ENCODE measurements at regions not wholly inside any gene's neighbourhood (a gene's known extent, or its start where the extent isn't known, plus 50 kb on each side); places are given as distances from the start of the nearest gene placed in this dataset.
"Not testable (repeated sequence)": the region's sequence is repeated elsewhere in the genome, so short reads cannot be mapped to it uniquely, and the experiment has no call there.

DNA sequence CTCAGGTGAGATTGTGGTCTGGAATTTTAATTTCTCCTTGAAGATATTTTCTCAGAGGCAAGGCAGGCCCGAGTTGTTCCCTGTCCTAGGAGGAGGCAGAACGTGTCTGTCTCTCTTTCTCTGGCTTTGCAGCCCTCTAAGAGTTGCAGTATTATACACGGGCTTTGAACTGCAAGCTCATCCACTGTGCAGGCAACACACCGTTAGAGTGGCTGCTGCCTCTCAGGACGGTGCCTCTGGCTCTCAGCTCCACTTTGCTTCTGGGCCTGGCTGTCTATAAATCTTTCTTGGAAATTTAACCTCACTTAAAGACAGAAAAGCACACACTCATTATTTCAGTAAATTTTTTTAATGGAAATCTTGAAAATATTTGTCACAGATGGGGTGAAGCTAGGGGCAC lies 170.1 kb upstream of the ADCY2 start:
- Mint-ChIP-seq H3K9me3 (peaks cover 0 to 6% (median 0%) of the 10 kb centered on the region in 3 donors), H3K27me3 (no peaks in the 10 kb centered on the region), H3K27ac (no peak overlapping the region), H3K4me3 (no peak overlapping the region), H3K4me1 (no peaks in the 10 kb centered on the region), H3K36me3 (no peaks in the 10 kb centered on the region)

DNA sequence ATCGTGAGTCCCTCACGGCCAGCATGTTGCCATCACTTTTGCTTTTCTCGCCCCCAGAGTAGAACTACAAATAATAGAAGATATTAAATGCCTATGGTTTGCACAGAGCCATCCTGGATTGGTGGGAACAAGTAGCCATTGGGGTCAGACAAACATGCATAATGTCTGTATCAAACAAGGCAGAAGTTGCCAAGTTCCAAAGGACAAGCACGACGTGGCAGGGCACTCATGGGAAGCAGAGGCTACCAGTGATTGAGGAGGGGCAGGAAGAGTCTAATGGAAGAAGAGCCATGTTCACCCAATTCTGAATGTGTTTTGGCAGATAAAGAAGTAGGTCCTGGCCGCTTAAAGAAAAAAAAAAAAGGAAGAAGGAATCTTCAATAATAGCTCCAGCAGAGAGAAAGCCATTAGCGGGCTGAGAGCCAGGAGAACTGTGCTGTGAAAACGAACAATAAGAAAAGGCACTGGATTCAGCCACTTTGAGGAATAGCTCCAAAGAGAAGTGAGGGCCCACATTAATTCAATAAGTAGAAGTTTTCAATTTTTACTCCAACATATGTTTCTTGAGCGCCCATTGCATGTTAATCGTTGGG lies 153.7 kb upstream of the ADCY2 start:
- H3K9me3 Mint-ChIP-seq, result peaks cover 0 to 4% (median under 1%) of the 10 kb centered on the region in 3 donors
- H3K36me3 Mint-ChIP-seq, result no peaks in the 10 kb centered on the region
- H3K4me3 Mint-ChIP-seq, result no peak overlapping the region
- H3K4me1 Mint-ChIP-seq, result peaks cover 0 to 2% (median 0%) of the 10 kb centered on the region in 3 donors
- no peak overlapping the region for H3K27ac Mint-ChIP-seq
- no peaks in the 10 kb centered on the region for H3K27me3 Mint-ChIP-seq

DNA sequence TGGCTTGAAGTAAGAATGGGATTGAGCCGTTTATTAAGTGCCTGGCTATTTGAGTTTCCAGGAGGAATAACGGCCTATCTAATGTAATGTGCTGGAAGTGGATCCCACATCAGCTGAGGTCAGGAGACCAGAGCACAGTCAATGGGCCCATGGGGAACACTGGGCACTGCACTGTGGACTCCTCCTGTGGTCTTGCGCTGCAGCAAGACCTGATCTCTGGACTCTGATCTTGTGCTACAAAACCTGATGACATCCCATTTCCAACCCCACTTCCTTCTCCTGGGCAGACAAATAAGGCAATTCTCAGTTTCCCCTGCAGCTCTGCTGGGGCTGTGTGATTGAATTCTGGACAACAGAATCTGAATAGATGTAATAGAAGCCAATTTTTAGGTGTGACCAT lies 151.7 kb upstream of the ADCY2 start:
- H3K27me3 Mint-ChIP-seq, result no peaks in the 10 kb centered on the region

DNA sequence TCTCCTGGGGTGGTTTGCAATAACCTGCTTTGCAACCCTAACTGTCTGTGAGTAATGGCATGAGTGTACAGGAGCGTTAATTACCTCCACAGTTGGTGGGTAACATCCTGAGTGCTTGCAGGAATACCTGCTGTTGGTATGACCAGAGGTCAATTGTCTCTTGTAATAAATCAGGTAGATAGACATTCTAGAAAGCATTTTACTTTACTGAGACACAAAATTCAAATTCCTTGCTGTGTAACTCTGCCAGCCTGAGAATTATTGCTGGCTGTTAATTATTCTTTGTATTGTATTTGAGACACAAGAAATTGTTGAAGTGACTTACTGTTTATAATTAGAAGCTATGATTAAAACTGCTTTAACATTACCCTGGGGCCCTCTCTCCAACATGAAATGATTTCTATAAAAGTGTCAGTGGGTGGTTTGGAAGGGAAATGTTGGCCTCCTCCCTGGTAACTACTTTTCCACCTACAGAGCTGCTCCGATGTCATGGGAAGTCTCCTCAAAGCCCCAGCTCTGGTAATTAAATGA lies 150.8 kb upstream of the ADCY2 start:
- Mint-ChIP-seq H3K27me3 (no peaks in the 10 kb centered on the region), H3K27ac (no peak overlapping the region), H3K4me3 (no peak overlapping the region), H3K9me3 (no peaks in the 10 kb centered on the region), H3K36me3 (no peaks in the 10 kb centered on the region), H3K4me1 (no peaks in the 10 kb centered on the region)

More for the DNA sequence above, 151.7 kb upstream of the ADCY2 start:
- H3K4me1 Mint-ChIP-seq, result no peaks in the 10 kb centered on the region
- no peaks in the 10 kb centered on the region for H3K9me3 Mint-ChIP-seq
- no peak overlapping the region for H3K27ac Mint-ChIP-seq
- no peaks in the 10 kb centered on the region for H3K36me3 Mint-ChIP-seq
- H3K4me3 Mint-ChIP-seq, result no peak overlapping the region

DNA sequence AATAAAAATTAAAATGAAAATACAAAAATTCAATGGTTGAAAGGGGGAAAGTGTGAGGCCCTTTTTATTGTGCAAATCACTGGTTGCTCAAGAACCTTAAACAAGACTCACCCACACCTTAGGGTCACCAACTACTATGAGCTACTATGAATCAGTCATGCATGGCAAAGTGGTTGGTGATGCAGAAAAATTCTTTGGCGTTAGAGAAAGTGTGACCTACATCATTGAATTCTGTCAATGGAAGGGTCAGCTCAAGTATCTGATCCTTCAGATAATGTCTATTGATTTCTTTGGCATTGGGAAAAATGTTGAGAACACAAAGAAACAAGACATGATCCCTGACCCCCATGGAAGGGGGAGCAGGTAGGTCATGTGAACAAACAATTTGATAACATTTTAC lies 149.7 kb upstream of the ADCY2 start:
- H3K4me3 Mint-ChIP-seq, result no peak overlapping the region
- H3K9me3 Mint-ChIP-seq, result peaks cover 0 to 6% (median 0%) of the 10 kb centered on the region in 3 donors
- H3K27ac Mint-ChIP-seq, result no peak overlapping the region
- H3K36me3 Mint-ChIP-seq, result peaks cover 1% of the 10 kb centered on the region
- H3K4me1 Mint-ChIP-seq, result no peaks in the 10 kb centered on the region
- H3K27me3 Mint-ChIP-seq, result no peaks in the 10 kb centered on the region

DNA sequence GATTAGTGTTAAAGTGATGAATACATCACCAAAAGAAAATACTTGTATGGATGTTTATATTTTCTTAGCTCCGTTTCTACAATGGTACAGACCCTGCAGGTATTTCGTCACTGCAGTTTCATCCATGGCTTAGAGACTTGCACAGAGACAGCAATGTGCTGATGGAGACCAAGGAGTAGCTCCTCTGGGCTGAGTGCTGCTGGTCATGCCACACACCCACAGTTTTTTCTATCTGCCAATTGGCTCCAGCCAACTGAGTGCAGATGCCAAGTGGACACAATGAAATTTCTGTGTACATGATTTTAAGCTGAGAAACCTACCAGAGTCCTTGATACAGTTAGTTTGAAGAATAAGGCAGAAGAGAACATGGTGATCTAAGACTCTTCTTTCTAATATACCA lies 145.9 kb upstream of the ADCY2 start:
- Mint-ChIP-seq H3K27ac (no peak overlapping the region), H3K4me3 (no peak overlapping the region), H3K36me3 (peaks cover 1% of the 10 kb centered on the region), H3K4me1 (no peaks in the 10 kb centered on the region), H3K9me3 (peaks cover 0 to 6% (median 0%) of the 10 kb centered on the region in 3 donors), H3K27me3 (no peaks in the 10 kb centered on the region)

DNA sequence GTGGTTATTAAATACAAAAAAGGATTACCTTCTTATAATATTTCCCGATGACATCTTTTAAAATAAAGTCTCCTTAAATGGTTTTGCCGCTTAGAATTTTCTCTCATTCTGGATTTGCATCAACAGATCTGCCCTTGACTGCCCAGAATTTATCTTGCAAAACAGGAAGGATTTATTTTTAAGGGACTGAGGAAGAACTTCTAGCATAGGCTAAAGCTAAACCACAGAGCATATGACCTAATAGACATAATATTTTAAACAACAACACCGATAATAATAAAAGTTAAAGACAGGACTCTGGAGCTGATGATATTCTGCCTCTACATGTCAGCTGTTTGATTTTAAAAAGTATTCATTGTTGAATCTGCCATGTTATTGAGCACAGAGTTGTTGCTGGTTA lies 145.3 kb upstream of the ADCY2 start:
- H3K4me3 Mint-ChIP-seq, result no peak overlapping the region

DNA sequence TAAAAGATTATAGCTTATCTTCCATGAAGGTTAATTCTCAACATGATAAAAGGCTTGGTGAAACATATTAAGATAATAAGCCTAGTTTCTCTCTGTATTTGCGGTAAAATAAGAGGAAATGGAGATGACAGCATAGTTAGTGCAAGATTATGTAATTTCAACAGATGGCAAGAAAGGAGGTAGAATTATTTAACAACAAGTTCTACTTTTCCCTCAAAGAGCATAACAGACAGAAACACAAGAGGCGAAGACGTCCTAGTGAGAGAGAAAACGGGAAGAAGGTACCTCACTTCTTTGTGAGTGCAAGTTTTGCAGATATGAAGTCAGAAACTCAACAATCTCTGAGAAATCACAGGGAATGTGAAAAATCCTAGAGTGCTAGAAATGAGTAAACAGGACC lies 144.8 kb upstream of the ADCY2 start:
- H3K27me3 Mint-ChIP-seq, result no peaks in the 10 kb centered on the region
- no peak overlapping the region for H3K27ac Mint-ChIP-seq
- H3K4me1 Mint-ChIP-seq, result no peaks in the 10 kb centered on the region
- peaks cover 0 to 6% (median 0%) of the 10 kb centered on the region in 3 donors for H3K9me3 Mint-ChIP-seq
- peaks cover 1% of the 10 kb centered on the region for H3K36me3 Mint-ChIP-seq
- no peak overlapping the region for H3K4me3 Mint-ChIP-seq

More for the DNA sequence above, 145.3 kb upstream of the ADCY2 start:
- Mint-ChIP-seq H3K9me3 (peaks cover 0 to 6% (median 0%) of the 10 kb centered on the region in 3 donors), H3K36me3 (peaks cover 1% of the 10 kb centered on the region), H3K4me1 (no peaks in the 10 kb centered on the region), H3K27ac (no peak overlapping the region), H3K27me3 (no peaks in the 10 kb centered on the region)

DNA sequence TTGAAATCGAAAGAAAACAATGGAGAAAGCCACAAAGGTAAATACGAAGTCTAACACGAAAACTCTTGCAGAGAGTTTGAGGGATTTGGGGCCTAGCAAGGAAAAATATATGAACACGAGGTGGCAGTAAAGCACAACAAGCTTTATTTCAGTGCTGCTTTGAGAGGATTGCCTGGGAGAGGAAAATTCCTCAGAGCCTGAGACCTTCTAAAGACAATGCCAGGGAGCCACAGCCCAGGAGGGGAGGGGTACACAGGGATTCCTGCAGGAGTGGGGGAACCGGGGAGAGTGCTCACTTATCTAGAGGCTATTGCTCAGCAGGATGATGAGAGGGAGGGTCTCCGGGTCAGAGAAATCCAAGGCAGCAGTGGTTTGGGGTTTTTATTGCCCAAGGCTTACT lies 134.9 kb upstream of the ADCY2 start:
- Mint-ChIP-seq H3K27ac (no peak overlapping the region), H3K9me3 (peaks cover 0 to 12% (median 2%) of the 10 kb centered on the region in 3 donors), H3K27me3 (no peaks in the 10 kb centered on the region), H3K4me1 (no peaks in the 10 kb centered on the region), H3K4me3 (no peak overlapping the region), H3K36me3 (no peaks in the 10 kb centered on the region)

DNA sequence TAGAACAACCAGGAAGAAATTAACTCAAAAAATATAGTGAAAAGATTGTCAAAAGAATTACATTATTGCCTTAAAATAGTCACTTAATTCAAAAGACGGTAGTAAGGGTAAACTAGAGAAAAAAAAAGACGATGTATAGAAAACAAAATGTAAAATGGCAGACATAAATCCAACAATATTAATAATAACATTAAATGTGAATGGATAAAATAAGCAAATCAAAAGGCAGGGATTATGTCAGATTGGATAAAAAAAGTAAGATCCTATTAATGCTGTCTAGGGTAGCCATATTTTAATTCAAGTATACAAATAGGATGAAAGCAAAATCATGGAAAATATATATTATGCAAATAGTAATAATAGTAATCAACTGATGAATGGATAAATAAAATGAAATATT lies 134.0 kb upstream of the ADCY2 start:
- Mint-ChIP-seq H3K27me3 (peaks cover under 1% of the 10 kb centered on the region), H3K9me3 (peaks cover 0 to 12% (median 2%) of the 10 kb centered on the region in 3 donors), H3K27ac (no peak overlapping the region), H3K36me3 (no peaks in the 10 kb centered on the region), H3K4me1 (no peaks in the 10 kb centered on the region), H3K4me3 (no peak overlapping the region)

DNA sequence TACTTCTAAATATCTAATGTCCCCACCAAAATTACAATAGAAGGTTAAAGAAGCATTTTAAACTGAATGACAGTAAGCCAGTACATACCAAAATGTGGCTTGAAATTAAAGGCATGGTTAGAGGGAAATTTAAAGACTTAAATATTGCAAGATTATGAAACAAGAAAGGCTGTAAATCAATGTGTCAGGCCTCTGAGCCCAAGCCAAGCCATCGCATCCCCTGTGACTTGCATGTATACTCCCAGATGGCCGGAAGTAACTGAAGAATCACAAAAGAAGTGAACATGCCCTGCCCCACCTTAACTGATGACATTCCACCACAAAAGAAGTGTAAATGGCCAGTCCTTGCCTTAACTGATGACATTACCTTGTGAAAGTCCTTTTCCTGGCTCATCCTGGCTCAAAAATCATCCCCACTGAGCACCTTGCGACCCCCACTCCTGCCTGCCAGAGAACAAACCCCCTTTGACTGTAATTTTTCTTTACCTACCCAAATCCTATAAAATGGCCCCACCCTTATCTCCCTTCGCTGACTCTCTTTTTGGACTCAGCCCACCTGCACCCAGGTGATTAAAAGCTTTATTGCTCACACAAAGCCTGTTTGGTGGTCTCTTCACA lies 132.4 kb upstream of the ADCY2 start:
- H3K36me3 Mint-ChIP-seq, H3K27ac Mint-ChIP-seq, H3K4me1 Mint-ChIP-seq, H3K27me3 Mint-ChIP-seq, H3K4me3 Mint-ChIP-seq: not testable (repeated sequence)
- peaks cover 0 to 11% (median 4%) of the 10 kb centered on the region in 3 donors for H3K9me3 Mint-ChIP-seq

DNA sequence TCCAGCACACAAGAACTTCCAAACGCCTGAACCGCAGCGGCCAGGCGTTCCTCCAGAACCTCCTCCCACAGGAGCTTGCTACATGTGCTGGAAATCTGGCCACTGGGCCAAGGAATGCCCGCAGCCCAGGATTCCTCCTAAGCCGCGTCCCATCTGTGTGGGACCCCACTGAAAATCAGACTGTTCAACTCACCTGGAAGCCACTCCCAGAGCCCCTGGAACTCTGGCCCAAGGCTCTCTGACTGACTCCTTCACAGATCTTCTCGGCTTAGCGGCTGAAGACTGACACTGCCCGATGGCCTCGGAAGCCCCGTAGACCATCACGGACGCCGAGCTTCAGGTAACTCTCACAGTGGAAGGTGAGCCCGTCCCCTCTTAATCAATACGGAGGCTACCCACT lies 130.2 kb upstream of the ADCY2 start:
- not testable (repeated sequence) for H3K4me1 Mint-ChIP-seq, H3K9me3 Mint-ChIP-seq, H3K4me3 Mint-ChIP-seq, H3K36me3 Mint-ChIP-seq, H3K27me3 Mint-ChIP-seq, H3K27ac Mint-ChIP-seq

DNA sequence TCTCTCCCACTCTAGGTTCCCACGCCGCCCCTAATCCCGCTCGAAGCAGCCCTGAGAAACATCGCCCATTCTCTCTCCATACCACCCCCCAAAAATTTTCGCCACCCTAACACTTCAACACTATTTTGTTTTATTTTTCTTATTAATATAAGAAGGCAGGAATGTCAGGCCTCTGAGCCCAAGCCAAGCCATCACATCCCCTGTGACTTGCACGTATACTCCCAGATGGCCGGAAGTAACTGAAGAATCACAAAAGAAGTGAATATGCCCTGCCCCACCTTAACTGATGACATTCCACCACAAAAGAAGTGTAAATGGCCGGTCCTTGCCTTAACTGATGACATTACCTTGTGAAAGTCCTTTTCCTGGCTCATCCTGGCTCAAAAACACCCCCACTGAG lies 127.2 kb upstream of the ADCY2 start:
- H3K4me1 Mint-ChIP-seq, H3K27ac Mint-ChIP-seq, H3K4me3 Mint-ChIP-seq, H3K36me3 Mint-ChIP-seq, H3K9me3 Mint-ChIP-seq, H3K27me3 Mint-ChIP-seq: not testable (repeated sequence)

DNA sequence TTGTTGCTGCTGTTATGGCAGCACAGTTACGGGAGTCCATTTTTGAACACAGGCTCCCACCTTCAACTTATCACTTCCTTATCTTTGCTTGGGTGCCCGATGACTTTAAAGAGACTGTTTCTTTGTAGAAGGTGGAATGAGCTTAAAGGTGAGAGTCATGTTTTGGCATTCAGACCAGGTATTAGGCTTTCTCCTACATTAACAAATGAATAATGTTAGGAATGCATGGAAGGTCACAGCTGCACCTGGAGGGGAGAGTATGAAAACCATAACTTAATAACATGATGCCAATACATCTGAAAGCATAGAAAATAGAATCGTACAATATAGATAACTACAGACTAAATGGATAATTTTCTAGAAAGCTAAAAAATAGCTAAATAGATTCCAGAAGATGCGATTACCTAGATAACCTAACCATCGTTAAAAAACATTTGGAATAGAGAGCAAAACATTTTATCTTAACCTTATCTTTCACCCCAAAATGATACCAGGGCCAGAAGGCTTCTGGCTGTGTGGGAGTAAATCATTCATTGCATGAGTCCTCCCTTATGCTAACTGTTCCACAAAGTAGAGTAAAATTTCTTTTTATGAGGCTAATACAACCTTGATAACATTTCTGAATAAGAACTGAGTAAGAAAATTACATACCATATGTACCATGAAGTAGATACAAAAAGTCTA lies 126.2 kb upstream of the ADCY2 start:
- peaks cover 0 to 4% (median 1%) of the 10 kb centered on the region in 3 donors for H3K9me3 Mint-ChIP-seq
- H3K4me3 Mint-ChIP-seq, result no peak overlapping the region
- no peak overlapping the region for H3K27ac Mint-ChIP-seq
- no peaks in the 10 kb centered on the region for H3K4me1 Mint-ChIP-seq
- no peaks in the 10 kb centered on the region for H3K36me3 Mint-ChIP-seq
- peaks cover 2% of the 10 kb centered on the region for H3K27me3 Mint-ChIP-seq

DNA sequence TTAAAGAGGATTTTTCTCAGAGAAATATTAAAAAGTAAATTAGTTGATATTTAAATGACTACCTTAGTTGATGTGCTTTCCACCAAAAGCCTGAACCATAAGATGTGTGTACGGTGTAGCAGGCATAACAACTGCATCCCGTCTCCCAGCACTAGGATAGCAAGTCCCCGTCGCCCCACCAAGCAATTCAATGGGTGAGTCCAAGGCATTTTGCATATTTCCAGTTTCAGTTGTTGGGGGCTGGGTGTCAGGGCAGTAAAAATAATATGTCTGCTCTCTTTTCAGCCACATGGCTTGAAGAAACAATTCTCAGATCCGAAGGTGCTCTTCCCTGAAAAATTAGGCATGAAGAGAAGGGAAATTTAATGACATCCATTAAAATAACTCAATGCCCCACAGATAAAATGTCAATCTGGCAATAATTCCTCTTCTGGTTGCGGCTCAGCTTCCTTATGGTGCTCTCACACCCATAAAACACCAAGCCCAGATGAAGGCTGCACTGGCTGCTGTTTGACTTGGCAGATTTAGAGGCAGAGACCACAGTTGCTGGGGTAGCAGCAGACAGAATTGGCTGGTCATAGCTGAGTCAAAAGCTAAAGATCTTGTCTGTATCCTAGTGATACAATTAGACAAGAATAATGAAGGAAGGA lies 124.4 kb upstream of the ADCY2 start:
- H3K36me3 Mint-ChIP-seq, result no peaks in the 10 kb centered on the region
- peaks cover 1 to 5% (median 2%) of the 10 kb centered on the region in 3 donors for H3K9me3 Mint-ChIP-seq
- H3K27ac Mint-ChIP-seq, result no peak overlapping the region
- no peak overlapping the region for H3K4me3 Mint-ChIP-seq
- no peaks in the 10 kb centered on the region for H3K4me1 Mint-ChIP-seq
- H3K27me3 Mint-ChIP-seq, result peaks cover 2% of the 10 kb centered on the region

Data from IgD-negative memory B cell (primary cell).